GM18511 (cell line): ENCODE measurements at regions not wholly inside any gene's neighbourhood (a gene's known extent, or its start where the extent isn't known, plus 50 kb on each side); places are given as distances from the start of the nearest gene placed in this dataset.

ENCODE experiments used
- ATAC-seq: cut with Tn5 transposase; IDR thresholded peaks from one replicate; pipeline ENCODE4 v1.9.1; 2021; ENCODE audit warnings: mild to moderate bottlenecking, moderate library complexity; ENCODE audit not compliant: unreplicated experiment

GRCh38 chr10:130230036-130230435 lies 93.8 kb downstream of the GLRX3 start:
- no peak for ATAC-seq

DNA sequence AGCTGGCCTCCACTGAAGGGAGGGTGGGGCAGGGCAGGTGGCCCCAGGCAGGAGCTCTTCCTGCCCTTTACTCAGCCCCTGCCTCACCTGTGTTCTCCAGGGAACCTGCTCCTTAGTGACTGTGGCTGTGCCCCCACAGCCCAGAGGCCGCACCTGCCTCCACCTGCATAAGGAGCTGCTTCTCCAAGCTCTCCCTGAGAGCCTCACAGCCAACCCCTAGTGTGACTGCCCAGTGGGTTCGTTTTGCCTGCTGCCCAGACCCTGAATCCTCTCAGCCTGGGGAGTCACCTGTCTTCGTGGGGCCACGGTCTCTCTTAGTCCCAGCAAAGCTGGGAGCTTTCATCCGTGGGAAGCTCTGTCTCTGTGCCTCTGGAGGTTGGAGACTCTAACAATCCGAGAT lies 94.4 kb downstream of the GLRX3 start:
- ATAC-seq: no peak

DNA sequence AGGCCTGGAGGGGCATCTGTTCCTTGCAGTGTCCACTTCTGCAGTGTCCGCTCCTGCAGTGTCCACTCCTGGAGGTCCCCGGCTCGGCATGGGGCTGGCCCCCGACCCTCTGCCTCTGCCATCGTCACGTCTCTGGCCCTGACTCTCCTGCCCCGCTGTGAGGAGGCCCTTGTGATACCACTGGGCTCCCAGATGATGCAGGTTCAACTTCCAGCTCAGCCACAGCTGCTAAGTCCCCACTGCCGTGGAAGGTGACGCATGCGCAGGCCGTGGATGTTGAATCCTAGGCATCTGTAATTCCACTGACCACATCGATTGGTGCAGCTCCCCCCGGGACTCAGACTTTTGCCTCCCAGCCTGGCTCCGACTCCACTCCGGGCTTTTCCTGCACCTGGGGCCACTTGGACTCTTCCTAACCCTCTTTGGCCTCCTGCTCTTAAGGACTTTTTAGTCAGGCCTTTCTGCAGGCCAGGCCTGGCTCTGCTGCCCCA lies 95.1 kb downstream of the GLRX3 start:
- no peak for ATAC-seq

DNA sequence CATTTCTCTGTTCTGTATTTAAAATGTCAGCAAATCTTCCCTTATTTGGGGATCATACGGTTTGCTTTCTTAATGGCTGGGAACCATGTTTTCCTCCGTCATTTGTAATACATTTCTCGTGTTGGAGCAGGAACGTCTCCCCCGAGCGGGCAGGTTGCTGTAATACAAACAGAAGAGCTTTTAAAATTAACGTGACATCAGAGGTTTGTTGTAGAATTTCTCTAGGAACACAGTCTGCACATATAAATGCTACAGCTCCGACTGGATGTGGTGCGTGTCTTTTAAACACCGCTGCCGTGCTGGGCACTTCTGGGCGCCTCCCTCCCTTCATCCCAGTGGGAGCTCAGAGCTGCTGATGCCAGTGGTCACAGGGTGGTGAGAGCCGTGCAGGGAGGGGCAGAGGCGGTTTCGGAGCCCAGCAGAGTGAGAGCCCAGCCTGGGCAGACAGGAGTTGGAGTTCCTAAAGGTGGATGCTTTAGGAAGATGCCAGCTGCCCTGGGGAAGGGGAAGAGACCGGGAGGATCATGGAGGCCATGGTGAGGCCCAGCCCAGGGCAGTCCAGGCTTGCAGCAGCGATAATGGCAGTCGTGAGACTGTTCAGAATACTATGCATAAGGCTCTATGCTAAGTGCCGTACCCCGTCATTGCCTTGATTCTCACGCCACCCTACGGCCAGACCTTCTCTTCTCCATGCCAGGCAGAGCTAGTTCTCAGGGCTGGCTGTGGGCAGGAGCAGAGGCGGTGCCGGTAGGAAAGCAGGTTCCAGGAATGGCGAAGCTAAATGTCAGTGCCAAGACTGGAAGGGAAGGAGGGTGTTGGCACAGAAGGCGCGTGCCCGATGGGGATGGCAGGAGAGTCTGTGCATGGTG lies 96.2 kb downstream of the GLRX3 start:
- no peak for ATAC-seq

GRCh38 chr10:130233035-130233360 lies 96.8 kb downstream of the GLRX3 start:
- no peak for ATAC-seq

GRCh38 chr10:130233426-130233825 lies 97.2 kb downstream of the GLRX3 start:
- no peak for ATAC-seq

DNA sequence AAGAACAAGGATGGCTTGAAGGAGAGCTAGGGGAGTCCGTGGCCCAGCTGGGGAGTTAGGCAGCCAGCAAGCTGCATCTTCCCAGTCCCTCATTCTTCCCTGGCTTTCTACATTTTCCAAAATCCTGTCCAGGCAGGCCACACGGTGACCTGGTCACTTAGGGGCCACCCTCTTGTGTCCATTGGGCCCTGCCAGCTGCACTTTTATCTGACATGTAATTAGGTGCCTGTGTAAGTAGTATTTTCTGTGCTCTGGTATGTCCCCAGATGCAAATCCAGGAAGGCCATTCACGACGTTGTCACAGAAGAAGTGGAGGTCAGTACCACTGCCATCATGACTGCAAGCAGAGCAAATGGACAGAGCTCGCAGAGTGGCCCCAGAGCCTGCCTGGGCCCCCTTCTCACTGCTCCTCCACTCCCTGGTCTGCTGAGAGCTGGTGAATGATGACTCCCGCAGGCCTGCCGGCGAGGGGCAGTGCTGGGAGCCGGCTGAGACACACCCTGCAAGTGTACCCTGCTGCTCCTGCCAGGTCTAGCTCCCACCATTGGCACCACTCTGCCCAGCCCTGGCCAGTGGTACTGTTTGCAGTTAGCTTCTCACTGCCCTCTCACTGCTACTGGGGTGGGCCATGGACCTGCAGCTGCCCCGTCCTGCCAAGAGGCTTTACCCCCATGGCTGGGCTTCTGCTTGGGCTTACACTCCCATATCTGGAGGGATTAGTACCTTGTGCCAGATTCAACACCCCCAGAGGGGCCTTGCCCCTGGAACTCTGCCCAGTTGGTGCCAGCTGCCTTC lies 98.2 kb downstream of the GLRX3 start:
- no peak for ATAC-seq

DNA sequence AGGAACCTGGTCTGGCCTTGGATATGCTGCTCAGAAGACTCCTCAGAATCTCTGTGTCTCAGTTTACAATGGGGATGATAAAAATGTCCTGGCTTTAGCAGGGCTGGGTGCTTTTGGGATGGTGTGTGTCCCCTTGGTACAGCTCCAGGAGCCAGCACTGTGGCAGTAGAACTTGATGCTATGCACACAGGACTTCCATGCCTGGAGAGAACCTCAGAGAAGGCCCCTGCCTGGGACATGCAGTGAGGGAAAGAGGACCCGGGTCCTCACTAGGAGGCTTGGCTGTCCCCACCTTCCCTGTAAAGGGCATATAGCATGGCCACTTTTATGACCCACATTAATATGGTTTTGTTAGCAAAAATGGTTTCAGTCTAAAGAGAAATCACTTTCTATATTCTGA lies 100.5 kb downstream of the GLRX3 start:
- no peak for ATAC-seq

- ATAC-seq: no peak
Observed at GRCh38 chr10:130240409-130240808, 104.2 kb downstream of the GLRX3 start.

DNA sequence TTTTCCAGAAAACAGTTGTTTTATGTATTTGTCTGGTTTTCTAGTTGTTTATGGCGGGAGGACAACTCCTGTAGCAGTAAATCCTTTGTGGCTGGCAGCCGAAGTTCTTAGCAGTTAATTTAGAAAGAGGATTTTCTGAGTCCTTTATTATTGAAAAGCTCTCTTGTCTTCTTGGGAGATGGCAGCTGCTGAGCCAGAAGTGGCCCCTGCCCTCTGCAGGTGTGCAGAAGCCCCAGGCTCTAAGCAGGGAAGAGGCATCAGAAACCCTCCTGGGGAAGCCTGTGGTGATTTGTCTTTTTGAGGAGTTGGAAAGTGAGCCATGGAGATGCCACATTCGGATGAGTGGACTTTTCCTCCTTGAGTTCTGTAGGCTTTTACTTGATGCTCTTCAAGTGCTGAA lies 106.3 kb downstream of the GLRX3 start:
- no peak for ATAC-seq

DNA sequence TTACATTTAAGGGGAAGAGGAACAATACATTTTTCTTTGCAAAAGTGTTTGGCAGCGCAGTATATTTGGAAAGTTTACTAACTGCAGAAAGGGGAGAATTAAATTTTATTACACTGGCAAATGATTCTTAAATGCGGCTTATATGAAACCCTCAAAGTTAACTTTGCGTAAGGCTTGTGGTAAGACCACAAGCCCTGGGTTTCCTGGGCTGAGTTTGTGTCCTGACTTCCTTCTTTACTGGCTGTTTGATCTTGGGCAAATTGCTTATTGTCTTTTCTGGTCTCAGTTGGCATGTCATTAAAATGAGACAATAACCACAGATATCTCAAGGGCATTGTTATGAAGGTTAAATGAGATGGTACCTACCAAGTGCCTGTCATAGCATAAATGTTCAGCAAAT lies 106.8 kb downstream of the GLRX3 start:
- ATAC-seq: no peak

DNA sequence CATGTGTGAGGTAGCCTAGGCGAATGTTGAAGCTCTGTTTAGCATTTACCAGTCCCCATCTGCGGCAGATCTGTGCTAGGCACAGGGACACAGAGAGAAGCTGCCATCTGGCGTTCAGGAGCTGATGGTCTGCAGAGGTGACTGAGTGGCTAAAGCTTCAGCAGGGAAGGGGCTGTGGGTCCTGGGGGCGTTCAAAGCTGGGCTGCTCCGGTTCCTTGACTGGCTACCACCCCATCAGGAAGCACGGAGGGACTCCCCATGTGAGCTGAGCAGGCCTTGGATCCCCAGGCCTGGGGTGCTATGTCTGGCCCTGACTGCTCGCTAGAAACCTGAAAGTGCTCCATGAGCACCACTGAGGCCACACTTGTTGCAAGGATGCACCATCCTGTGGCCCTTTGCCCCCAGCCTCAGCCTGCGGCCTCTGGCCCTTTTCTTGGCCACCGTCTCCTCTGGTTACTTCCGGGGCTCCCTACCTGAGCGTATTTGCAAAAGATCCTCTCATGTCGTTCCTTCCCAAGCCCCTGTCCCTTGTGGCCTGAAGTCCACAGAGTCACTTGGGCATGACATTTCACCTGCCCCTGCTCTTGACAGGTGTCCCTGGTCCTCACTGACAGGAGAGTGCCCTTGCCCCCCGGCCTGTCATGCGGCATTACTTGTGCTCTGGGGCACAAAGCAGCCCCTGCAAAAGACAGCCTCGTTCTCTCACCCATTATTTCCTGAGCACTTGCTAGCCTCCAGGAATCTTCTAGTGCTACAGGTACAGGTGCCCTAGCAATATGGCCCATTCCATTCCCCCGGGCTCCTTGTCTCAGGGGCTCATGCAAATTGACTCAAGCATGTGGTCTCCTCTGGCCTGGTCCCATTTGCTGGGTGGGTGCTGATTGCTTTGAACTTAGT lies 108.1 kb downstream of the GLRX3 start:
- ATAC-seq: no peak

GRCh38 chr10:130244928-130245495 lies 108.8 kb downstream of the GLRX3 start:
- ATAC-seq: no peak

- no peak for ATAC-seq
Observed at GRCh38 chr10:130246113-130246512, 109.9 kb downstream of the GLRX3 start.

DNA sequence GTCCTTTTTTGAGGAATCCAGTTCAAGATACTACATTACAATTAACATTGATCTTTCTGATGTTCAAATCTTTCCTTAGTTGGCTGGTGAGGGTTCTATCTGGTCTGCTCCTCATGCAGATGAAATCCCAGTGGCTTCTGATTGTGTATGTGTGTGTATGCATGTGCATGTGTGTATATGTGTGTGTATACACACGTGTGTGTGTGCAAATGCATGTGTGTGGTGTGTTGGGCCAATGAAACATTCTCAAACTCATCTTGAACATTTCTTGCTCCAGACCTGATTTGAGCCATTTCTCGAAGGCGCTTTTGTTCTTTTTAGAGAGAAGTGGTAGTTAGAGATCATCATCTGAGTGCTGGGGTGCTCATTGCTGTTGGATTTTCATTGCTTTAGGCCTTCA lies 113.9 kb downstream of the GLRX3 start:
- ATAC-seq: no peak

DNA sequence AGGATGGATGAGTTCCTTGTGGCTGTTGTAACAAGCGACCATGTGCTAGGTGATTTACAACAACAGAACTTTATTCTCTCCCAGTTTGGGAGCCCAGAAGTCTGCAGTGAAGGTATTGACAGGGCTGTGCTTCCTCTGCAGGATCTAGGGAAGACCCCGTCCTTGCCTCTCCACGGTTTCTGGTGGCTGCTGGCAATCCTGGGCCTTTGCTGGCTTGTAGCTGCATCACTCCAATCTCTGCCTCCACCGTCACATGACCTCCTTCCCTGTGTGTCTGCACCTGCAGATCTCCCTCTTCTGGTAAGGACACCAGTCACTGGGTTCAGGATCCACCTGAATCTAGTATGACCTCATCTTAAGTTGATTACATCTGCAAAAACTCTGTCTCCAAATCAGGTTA lies 115.6 kb downstream of the GLRX3 start:
- no peak for ATAC-seq

DNA sequence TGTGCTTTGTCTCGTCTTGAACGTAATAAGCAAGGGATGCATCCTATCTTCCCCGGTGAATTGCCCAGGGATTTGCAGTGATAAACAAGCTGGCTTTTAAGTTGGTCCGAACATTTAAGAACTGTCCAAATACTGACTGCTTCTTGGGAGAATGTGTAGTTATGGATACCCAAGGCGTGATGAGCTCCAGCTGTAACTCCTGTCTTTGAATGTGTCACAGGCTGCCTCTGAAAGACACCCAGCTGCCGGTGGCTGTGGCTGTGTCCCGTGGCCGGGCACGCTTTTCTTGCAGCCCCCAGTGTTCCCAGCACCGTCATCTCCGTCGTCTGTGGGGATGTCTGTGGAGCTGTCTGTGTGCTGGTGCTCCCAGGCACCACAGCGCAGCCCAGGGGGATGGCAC lies 118.1 kb downstream of the GLRX3 start:
- ATAC-seq: no peak

GRCh38 chr10:130254662-130255061 lies 118.5 kb downstream of the GLRX3 start:
- ATAC-seq: no peak

GRCh38 chr10:130255777-130256176 lies 119.6 kb downstream of the GLRX3 start:
- ATAC-seq: no peak

DNA sequence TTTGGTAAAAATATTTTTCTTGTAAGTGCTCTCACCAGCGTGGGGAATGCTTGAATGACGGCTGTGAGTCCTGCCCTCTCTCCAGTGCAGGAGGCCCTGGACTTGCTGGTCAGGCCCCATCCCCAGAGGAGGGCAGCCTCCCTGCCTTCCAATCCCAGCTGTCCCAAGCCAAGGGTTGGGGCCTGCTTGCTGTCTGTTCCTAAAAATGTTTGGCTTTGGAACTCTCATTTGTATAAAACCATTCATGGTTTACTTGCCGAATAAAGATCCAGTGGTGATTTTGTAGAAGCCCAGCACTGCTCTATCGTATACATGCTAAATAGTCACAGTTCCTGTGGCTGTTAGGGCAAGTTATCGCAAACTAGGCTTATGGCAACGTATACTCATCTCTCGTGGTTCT lies 121.7 kb downstream of the GLRX3 start:
- ATAC-seq: no peak

GRCh38 chr10:130259380-130259779 lies 123.2 kb downstream of the GLRX3 start:
- no peak for ATAC-seq
